ENCODE measurements at regions not wholly inside any gene's neighbourhood (a gene's known extent, or its start where the extent isn't known, plus 50 kb on each side); places are given as distances from the start of the nearest gene placed in this dataset.

- no peak for DNase-seq (ENCODE audit: low read depth, low spot score)
- H3K4me3 ChIP-seq (ENCODE audit: low read length) = no peak overlapping the region
Observed at GRCh38 chr5:124283031-124283430, 463.4 kb downstream of the ZNF608 start.

GRCh38 chr5:124280079-124280478 is 466.4 kb downstream of the ZNF608 start:
- H3K4me3 ChIP-seq (ENCODE audit: low read length) = no peak overlapping the region
- DNase-seq (ENCODE audit: low read depth, low spot score) = no peak

GRCh38 chr5:124279146-124279876 is 467.1 kb downstream of the ZNF608 start:
- no peak for DNase-seq (ENCODE audit: low read depth, low spot score)
- no peak overlapping the region for H3K4me3 ChIP-seq (ENCODE audit: low read length)

GRCh38 chr5:124278636-124279035 is 467.8 kb downstream of the ZNF608 start:
- no peak overlapping the region for H3K4me3 ChIP-seq (ENCODE audit: low read length)
- DNase-seq (ENCODE audit: low read depth, low spot score) = no peak

GRCh38 chr5:124277767-124278545 is 468.5 kb downstream of the ZNF608 start:
- no peak for DNase-seq (ENCODE audit: low read depth, low spot score)

GRCh38 chr5:124276166-124276565 is 470.3 kb downstream of the ZNF608 start:
- no peak overlapping the region for H3K4me3 ChIP-seq (ENCODE audit: low read length)
- DNase-seq (ENCODE audit: low read depth, low spot score) = no peak

More at GRCh38 chr5:124277767-124278545, 468.5 kb downstream of the ZNF608 start:
- H3K4me3 ChIP-seq (ENCODE audit: low read length) = no peak overlapping the region

GRCh38 chr5:124274949-124275348 is 471.5 kb downstream of the ZNF608 start:
- H3K4me3 ChIP-seq (ENCODE audit: low read length) = no peak overlapping the region
- DNase-seq (ENCODE audit: low read depth, low spot score) = no peak

- no peak for DNase-seq (ENCODE audit: low read depth, low spot score)
- no peak overlapping the region for H3K4me3 ChIP-seq (ENCODE audit: low read length)
Observed at GRCh38 chr5:124264499-124264898, 481.9 kb downstream of the ZNF608 start.

- H3K4me3 ChIP-seq (ENCODE audit: low read length) = no peak overlapping the region
- no peak for DNase-seq (ENCODE audit: low read depth, low spot score)
Observed at GRCh38 chr5:124263680-124264491, 482.6 kb downstream of the ZNF608 start.

GRCh38 chr5:124262991-124263571 is 483.4 kb downstream of the ZNF608 start:
- H3K4me3 ChIP-seq (ENCODE audit: low read length) = no peak overlapping the region
- DNase-seq (ENCODE audit: low read depth, low spot score) = no peak

GRCh38 chr5:124262470-124262869 is 484.0 kb downstream of the ZNF608 start:
- DNase-seq (ENCODE audit: low read depth, low spot score) = no peak
- H3K4me3 ChIP-seq (ENCODE audit: low read length) = no peak overlapping the region

GRCh38 chr5:124261848-124262247 is 484.6 kb downstream of the ZNF608 start:
- DNase-seq (ENCODE audit: low read depth, low spot score) = no peak
- H3K4me3 ChIP-seq (ENCODE audit: low read length) = no peak overlapping the region

- DNase-seq (ENCODE audit: low read depth, low spot score) = no peak
- no peak overlapping the region for H3K4me3 ChIP-seq (ENCODE audit: low read length)
Observed at GRCh38 chr5:124260921-124261515, 485.4 kb downstream of the ZNF608 start.

- DNase-seq (ENCODE audit: low read depth, low spot score) = no peak
- no peak overlapping the region for H3K4me3 ChIP-seq (ENCODE audit: low read length)
Observed at GRCh38 chr5:124259017-124259416, 487.4 kb downstream of the ZNF608 start.

- no peak for DNase-seq (ENCODE audit: low read depth, low spot score)
Observed at GRCh38 chr5:124257048-124257447, 489.4 kb downstream of the ZNF608 start.

GRCh38 chr5:124253203-124253810 is 493.1 kb downstream of the ZNF608 start:
- no peak overlapping the region for H3K4me3 ChIP-seq (ENCODE audit: low read length)
- DNase-seq (ENCODE audit: low read depth, low spot score) = no peak

More at GRCh38 chr5:124257048-124257447, 489.4 kb downstream of the ZNF608 start:
- no peak overlapping the region for H3K4me3 ChIP-seq (ENCODE audit: low read length)

- DNase-seq (ENCODE audit: low read depth, low spot score) = no peak
Observed at GRCh38 chr5:124252747-124253146, 493.7 kb downstream of the ZNF608 start.

GRCh38 chr5:124252191-124252638 is 494.2 kb downstream of the ZNF608 start:
- DNase-seq (ENCODE audit: low read depth, low spot score) = no peak
- no peak overlapping the region for H3K4me3 ChIP-seq (ENCODE audit: low read length)

More at GRCh38 chr5:124252747-124253146, 493.7 kb downstream of the ZNF608 start:
- H3K4me3 ChIP-seq (ENCODE audit: low read length) = no peak overlapping the region
